RCC 7860 (cell line): ENCODE measurements at regions not wholly inside any gene's neighbourhood (a gene's known extent, or its start where the extent isn't known, plus 50 kb on each side); places are given as distances from the start of the nearest gene placed in this dataset.
"Not testable (repeated sequence)": the region's sequence is repeated elsewhere in the genome, so short reads cannot be mapped to it uniquely, and the experiment has no call there.

ENCODE experiments used
- DNase-seq: peaks from one replicate; pipeline ENCODE4 v3.0.0-alpha.2; 2015; ENCODE audit warnings: low spot score
- FAIRE-seq: peaks from 2 replicates; lab custom pipeline; 2012; peaks lifted over from hg19 to GRCh38; lab: Jason Lieb, UNC

DNA sequence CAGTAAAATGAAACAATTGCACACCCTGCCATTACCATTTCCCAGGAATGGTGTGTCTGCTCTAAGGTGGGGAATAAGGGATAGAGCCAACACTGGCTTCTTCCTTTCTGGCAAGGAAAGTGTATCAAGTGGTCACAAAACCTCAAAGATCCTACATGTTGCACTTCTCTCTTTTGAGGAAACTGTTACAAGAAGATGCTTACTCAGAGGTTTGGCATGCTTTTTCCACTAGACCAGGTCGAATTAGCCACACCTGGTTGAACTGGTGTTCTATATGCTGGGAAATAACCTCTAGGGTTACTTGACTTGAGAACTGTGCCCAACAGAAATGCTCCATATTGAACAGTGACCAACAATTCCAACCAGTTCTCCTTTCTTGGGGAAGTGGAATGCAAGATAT lies 102.9 kb downstream of the LRRN1 start:
- no peak for DNase-seq
- no peak for FAIRE-seq

DNA sequence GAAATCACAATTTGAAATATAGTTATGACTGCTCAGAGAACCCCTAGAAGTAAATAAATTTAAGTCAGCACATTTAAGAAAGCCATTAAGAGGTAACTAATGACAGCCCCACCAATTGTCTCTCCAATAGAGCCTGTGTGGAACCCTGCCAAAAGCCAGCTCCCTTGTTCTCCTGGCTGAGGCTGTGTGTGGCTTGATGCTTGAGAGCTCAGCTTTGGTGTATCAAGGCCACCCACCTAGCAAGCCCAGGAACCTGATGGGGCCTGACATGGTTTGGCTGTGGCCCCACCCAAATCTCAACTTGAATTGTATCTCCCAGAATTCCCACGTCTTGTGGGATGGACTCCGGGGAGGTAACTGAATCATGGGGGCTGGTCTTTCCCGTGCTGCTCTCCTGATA lies 106.9 kb downstream of the LRRN1 start:
- no peak for FAIRE-seq
- no peak for DNase-seq

GRCh38 chr3:3907023-3907422 lies 107.8 kb downstream of the LRRN1 start:
- DNase-seq (no peak), FAIRE-seq (no peak)

- FAIRE-seq (no peak), DNase-seq (no peak)
These were observed 119.5 kb downstream of the LRRN1 start for GRCh38 chr3:3918763-3919162.

GRCh38 chr3:3919316-3919715 lies 120.1 kb downstream of the LRRN1 start:
- FAIRE-seq (no peak), DNase-seq (no peak)

DNA sequence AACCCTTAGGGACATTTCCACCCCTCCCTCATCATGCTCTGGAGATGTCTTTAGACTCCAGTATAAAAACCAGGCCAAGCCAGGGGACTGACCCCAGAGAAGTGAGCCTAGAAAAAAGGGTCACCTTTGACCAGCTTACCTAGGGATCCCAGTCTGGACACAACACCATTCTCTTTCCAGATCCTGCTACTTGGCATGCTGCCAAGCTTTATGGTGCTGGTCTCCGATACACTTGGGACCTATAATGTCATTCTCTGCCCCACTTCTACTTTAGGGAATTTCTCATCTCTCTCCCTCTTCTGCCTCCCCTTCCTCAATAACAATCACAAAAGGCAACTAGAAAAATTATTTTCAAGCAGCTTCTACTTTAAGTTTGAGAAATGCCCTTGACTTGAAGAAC lies 124.4 kb downstream of the LRRN1 start:
- FAIRE-seq, result no peak
- no peak for DNase-seq

DNA sequence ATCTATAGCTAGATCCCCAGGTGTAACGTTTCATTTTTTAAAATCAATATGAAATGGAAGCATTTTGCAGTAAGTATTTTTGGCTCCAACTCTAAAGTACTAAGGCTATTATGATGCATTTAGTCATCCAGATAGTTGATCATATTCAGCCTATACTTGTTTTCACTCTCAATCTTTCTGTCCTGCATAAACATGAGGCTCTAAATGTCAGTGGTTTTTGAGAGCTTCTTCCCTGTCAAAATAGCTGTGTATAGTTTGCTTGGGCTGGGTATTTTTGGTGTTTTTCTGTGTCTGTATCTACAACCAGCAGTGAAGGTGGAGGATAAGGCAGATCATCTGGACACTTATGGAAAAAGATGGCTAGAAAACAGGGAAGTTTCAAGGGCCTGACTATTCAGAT lies 128.0 kb downstream of the LRRN1 start:
- DNase-seq (no peak), FAIRE-seq (no peak)

DNA sequence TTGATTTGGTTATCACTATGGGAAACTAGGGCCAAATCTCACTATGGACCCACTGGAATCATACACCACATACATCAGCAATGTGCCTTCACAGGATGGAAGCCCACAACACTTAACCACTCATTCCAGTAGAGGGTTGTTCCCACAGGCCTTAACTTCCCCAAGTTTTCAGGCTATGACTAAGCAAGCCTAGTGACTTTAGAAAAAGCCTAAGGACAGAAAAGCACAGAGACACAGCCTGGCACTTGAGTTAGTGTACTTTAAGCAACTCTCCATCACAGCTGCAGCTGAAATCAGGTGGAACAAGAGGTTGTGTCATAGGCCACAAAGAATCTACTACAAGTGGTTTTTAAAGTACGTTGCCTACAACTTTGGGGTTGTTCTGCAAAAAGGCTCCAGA lies 128.7 kb downstream of the LRRN1 start:
- no peak for FAIRE-seq
- DNase-seq, result no peak

GRCh38 chr3:3941380-3941779 lies 142.1 kb downstream of the LRRN1 start:
- DNase-seq, FAIRE-seq: not testable (repeated sequence)

DNA sequence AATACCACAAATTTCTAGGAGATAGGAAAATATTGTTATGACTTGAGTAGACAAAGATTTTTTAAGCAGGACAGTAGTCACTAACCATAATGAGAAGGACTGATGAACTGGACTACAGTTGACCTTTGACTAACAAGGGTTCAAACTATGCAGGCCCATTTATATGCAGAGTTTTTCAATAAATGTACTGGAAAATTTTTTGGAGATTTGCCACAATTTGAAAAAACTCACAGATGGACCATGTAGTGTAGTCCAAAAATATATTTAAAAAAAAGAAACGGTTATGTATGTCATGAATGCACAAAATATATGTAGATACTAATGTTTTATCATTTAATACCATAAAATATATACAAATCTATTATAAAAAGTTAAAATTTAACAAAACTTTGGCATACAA lies 151.8 kb downstream of the LRRN1 start:
- FAIRE-seq (no peak), DNase-seq (no peak)

GRCh38 chr3:3951501-3951900 lies 152.3 kb downstream of the LRRN1 start:
- DNase-seq, result no peak
- FAIRE-seq, result no peak

DNA sequence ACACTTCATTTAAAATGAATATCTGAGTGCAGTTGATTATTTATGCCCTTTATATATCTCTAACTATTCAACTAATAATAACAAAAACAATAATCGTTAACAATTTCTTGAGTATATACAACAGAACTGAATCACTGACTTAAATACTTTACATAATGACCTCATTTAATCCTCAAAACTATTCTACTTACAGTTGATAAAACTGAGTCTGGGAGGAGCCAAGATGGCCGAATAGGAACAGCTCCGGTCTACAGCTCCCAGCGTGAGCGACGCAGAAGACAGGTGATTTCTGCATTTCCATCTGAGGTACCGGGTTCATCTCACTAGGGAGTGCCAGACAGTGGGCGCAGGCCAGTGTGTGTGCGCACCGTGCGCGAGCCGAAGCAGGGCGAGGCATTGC lies 163.6 kb downstream of the LRRN1 start:
- DNase-seq, FAIRE-seq: not testable (repeated sequence)

DNA sequence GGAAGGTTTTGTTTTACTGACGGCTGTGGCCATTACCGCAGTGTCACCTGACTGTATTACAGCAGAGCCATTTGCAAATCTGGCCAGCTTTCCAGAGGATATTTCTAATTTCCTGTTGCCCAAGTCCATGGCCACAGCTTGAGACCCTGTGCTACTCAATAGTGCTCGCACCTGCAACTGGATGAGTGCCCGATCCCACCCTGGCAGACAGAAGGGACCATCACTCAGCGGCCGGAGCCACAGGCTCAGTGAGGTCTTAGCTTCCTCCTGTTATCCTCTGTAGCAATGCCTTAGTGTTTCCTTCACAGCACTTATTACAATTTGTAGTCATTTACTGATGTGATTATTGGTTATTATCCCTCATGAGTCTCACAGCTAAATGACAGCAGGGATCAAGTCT lies 184.8 kb downstream of the LRRN1 start:
- FAIRE-seq (no peak), DNase-seq (no peak)

DNA sequence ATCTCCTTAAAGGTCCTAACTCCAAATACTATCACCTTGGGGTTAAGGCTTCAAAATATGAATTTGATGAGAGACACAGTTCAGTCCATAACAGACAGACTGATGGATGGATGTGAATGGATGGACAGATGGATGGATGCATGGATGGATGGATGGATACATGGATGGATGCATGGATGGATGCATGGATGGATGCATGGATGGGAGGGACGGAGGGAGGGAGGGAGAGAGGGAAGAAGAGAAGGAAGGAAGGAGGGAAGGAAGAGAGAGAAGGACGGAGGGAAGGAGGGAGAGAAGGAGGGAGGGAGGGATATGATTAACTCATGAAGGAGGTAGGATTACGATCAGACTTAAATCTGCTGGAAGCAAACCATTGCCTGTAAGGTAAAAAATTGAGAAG lies 192.4 kb downstream of the LRRN1 start:
- DNase-seq, result no peak
- no peak for FAIRE-seq

- FAIRE-seq, result no peak
- no peak for DNase-seq
These were observed 193.2 kb downstream of the LRRN1 start for GRCh38 chr3:3992312-3992874.

- FAIRE-seq, result peak; percentile 8
- peak; percentile 25 for DNase-seq
These were observed 199.1 kb downstream of the LRRN1 start for GRCh38 chr3:3998140-3998922.

DNA sequence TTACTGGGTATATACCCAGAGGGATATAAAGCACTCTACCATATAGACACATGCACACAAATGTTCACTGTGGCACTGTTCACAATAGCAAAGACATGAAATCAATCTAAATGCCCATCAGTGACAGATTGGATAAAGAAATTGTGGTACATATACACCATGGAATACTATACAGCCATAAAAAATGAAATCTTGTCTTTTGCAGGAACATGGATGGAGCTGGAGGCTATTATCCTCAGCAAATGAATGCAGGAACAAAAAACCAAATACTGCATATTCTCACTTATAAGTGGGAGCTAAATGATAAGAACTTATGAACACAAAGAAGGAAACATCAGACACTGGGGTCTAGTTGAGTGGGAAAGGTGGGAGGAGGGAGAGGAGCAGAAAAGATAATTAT lies 200.1 kb downstream of the LRRN1 start:
- not testable (repeated sequence) for DNase-seq, FAIRE-seq

DNA sequence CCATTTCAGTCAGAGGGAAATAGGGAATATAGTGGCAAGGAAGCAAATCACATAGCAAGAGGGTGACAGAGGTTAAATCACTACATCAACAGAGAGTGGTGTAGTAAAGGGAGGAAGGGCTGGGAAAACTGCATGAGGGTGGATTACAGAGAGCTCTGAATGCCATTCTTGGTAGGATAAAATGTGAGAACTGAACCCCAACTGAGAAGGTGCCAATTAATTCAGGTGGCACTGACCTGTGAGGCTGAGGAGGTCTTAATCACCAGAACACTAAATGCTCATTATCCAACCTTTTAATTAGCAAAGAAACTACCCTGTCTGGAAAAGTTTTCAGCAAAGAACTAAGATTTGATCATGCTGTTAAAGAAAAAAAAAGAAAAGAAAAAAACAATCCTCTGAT lies 202.7 kb downstream of the LRRN1 start:
- FAIRE-seq, result no peak
- DNase-seq, result no peak

GRCh38 chr3:4006288-4006687 lies 207.1 kb downstream of the LRRN1 start:
- FAIRE-seq, result no peak
- DNase-seq, result no peak

DNA sequence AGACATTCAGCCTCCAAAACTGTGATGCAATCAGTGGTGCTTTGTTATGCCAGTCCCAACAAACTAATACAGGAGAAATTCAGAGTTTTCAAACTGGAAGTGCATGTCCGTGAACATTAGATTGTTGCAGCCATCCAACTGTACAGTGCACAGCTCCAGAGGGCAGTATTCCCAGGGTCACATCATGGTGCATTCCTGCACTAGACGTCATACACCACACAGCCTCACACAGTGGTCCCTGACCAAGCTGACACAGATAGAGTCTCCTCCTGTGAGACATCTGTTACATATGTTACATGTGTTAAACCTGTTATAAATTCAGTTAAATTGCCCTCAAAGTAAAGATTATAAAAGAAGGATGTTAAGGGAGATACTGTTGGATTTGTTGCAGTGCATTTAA lies 209.0 kb downstream of the LRRN1 start:
- FAIRE-seq (no peak), DNase-seq (no peak)

DNA sequence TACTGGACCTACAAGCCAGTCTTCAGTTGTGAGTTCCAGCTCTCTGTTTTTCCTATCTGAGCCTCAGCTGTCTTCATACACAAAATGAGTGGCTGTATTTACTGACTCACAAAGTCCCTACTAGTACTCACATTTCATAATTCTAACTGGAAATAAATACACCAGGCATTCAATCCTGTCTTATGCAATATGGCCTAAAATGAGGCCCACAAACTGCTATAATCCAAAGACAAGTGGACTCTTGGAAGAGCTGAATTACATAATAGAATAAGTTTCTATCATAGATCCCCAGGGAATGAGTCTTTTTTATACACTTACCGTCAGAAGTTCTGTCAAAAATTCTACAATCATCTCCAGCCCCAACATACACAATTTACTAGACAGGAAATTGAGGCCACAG lies 211.9 kb downstream of the LRRN1 start:
- FAIRE-seq (no peak), DNase-seq (no peak)

DNA sequence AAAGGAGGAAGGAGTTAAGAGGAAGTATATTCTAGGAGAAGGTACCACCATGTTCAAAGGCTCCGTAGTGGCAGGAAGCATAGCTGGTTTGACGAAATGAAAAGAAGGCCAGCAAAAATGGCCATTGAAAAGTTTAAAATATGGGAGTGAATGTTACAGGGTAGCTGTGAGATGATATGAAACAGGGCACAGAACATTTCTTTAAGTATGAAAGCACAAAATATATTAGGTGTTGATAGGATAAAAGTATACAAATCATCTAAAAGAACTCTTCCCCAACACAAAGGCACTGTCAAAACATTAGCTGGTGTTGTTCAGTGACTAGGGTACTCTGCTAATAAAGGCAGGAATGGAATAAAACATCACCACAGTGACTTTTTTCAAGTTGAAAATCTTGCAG lies 216.2 kb downstream of the LRRN1 start:
- DNase-seq (no peak), FAIRE-seq (no peak)

DNA sequence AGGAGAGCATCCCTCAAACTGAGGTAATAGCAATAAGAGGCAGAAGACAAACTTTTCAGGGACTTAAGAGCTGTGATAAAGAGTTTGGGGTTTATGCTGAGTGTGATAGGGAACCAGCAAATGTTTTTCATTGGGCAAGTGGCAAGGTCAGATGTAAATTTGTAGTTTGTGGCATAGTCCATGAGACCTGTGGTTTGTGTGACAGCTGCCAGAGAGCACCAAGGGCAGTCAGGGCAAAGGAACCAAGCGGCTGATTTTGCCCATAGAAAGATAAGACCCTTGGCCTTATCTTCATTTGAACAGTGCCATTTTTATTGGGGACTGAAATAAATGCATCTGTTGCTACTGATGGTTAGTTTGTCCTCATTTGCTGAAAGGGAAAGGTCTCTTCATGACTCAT lies 220.3 kb downstream of the LRRN1 start:
- no peak for FAIRE-seq
- no peak for DNase-seq
